Vagina (tissue), 2 donors: ENCODE measurements at regions not wholly inside any gene's neighbourhood (a gene's known extent, or its start where the extent isn't known, plus 50 kb on each side); places are given as distances from the start of the nearest gene placed in this dataset.

Experiments
- POLR2A ChIP-seq, 2 donors: fragments of 450-650 bp; IDR thresholded peaks; one replicate each; pipeline ENCODE4 v1.6.1; 2017; ENCODE audit warnings: antibody characterized with exemption in 2 of 2, mild to moderate bottlenecking in 2 of 2, moderate library complexity in 2 of 2
- POLR2AphosphoS5 ChIP-seq, 2 donors: sonication (generic); formaldehyde crosslinking; IDR thresholded peaks; one replicate each; pipeline ENCODE4 v1.9.0; 2017; ENCODE audit warnings: antibody characterized with exemption in 2 of 2, mild to moderate bottlenecking in 2 of 2, low read depth in 1 of 2; ENCODE audit not compliant: insufficient read depth in 1 of 2
- TF ChIP-seq, protein P1 (sequence below), 3 experiments: fragments of 450-650 bp in 2 of 3; fragments of 200-600 bp in 1 of 3; sonication (generic) in 1 of 3; IDR thresholded peaks; one replicate each; pipeline ENCODE4 v1.5.1; 2017 to 2019; ENCODE audit warnings: antibody characterized with exemption in 3 of 3, mild to moderate bottlenecking in 2 of 3, moderate library complexity in 2 of 3

DNA sequence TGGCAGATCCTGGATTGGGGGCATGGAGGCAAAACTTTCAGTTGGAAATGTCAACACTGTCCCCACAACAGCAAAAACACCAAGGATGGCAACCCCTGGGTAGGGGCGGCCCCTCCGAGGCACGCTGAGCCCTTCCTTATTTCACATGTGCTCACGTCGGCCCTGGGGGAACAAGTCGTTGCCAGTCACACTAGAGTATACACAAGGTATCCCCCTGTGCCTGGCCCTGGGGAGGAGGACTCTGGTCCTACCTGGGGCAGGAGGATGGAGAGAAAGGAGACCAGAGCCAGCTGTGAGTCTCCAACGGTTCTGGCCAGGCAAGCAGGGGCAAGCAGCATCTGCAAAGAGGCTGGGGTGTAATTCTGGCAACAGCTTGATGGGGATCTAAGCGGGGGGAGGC lies 126.9 kb upstream of the FOXD4L5 start:
- TF ChIP-seq, protein P1, sequence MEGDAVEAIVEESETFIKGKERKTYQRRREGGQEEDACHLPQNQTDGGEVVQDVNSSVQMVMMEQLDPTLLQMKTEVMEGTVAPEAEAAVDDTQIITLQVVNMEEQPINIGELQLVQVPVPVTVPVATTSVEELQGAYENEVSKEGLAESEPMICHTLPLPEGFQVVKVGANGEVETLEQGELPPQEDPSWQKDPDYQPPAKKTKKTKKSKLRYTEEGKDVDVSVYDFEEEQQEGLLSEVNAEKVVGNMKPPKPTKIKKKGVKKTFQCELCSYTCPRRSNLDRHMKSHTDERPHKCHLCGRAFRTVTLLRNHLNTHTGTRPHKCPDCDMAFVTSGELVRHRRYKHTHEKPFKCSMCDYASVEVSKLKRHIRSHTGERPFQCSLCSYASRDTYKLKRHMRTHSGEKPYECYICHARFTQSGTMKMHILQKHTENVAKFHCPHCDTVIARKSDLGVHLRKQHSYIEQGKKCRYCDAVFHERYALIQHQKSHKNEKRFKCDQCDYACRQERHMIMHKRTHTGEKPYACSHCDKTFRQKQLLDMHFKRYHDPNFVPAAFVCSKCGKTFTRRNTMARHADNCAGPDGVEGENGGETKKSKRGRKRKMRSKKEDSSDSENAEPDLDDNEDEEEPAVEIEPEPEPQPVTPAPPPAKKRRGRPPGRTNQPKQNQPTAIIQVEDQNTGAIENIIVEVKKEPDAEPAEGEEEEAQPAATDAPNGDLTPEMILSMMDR (IDR thresholded peaks at IDR 0.05) = no peak
- no peak for TF ChIP-seq POLR2A (IDR thresholded peaks at IDR 0.05)
- TF ChIP-seq POLR2AphosphoS5 (IDR thresholded peaks at IDR 0.05; ENCODE audit: insufficient read depth in 1 of 2, low read depth in 1 of 2) = no peak
